ENCODE measurements at regions not wholly inside any gene's neighbourhood (a gene's known extent, or its start where the extent isn't known, plus 50 kb on each side); places are given as distances from the start of the nearest gene placed in this dataset.

GRCh38 chr13:76630629-76631230, 255.5 kb downstream of the KCTD12 start:
- TF ChIP-seq POLR2A (IDR thresholded peaks at IDR 0.05) (no peak), CTCF (IDR thresholded peaks at IDR 0.05) (no peak)

All from Peyer's patch (tissue), 4 donors.